ENCODE measurements at regions not wholly inside any gene's neighbourhood (a gene's known extent, or its start where the extent isn't known, plus 50 kb on each side); places are given as distances from the start of the nearest gene placed in this dataset.

GRCh38 chr1:199665371-199665770, 362.1 kb upstream of the NR5A2 start:
- Histone ChIP-seq H3K9me3 (ENCODE audit: control insufficient read depth, insufficient read depth, low read depth, low read length) (no peaks in the 10 kb centered on the region), H3K27ac (ENCODE audit: extremely low read depth, low read depth, low read length) (no peak overlapping the region), H3K4me1 (ENCODE audit: control insufficient read depth, insufficient read depth, low read length) (no peaks in the 10 kb centered on the region), H3K4me3 (ENCODE audit: low read depth, low read length) (no peak overlapping the region), H3K36me3 (ENCODE audit: control insufficient read depth in 2 of 2, insufficient read depth in 1 of 2, low read length in 2 of 2) (no peaks in the 10 kb centered on the region)
- ChIA-PET POLR2A (no interaction called here), CTCF (no interaction called here)
- no peak for TF ChIP-seq ZBTB48 (tag by site-specific recombination; IDR thresholded peaks at IDR 0.05)
- no peak for TF ChIP-seq ZNF548 (tag by site-specific recombination; IDR thresholded peaks at IDR 0.05)
- TF ChIP-seq SCRT2 (tag by site-specific recombination; IDR thresholded peaks at IDR 0.05) = no peak
- no peak for TF ChIP-seq ZNF19 (tag by site-specific recombination; IDR thresholded peaks at IDR 0.05; ENCODE audit: low read depth)
- no peak for TF ChIP-seq ZNF48 (tag by site-specific recombination; IDR thresholded peaks at IDR 0.05)
- no peak for TF ChIP-seq ZNF768 (tag by site-specific recombination; IDR thresholded peaks at IDR 0.05)
- TF ChIP-seq ZNF324 (tag by site-specific recombination; IDR thresholded peaks at IDR 0.05) = no peak
- TF ChIP-seq ZNF169 (tag by site-specific recombination; IDR thresholded peaks at IDR 0.05) = no peak
- TF ChIP-seq HOXD13 (CRISPR knock-in tag; IDR thresholded peaks at IDR 0.05; ENCODE audit: borderline replicate concordance) = no peak
- TF ChIP-seq ZNF214 (tag by site-specific recombination; IDR thresholded peaks at IDR 0.05; ENCODE audit: borderline replicate concordance) = no peak
- no peak for TF ChIP-seq ZNF274 (IDR thresholded peaks at IDR 0.05; ENCODE audit: low read length)
- no peak for TF ChIP-seq ZNF274 (tag by site-specific recombination; IDR thresholded peaks at IDR 0.05; ENCODE audit: borderline replicate concordance)

- POLR2A ChIA-PET = interaction anchor here (0.7 kb wide), 1 partner anchor 1436 kb away, joined by 7 read pairs; no protein-coding TSS in a partner anchor
- TF ChIP-seq ZNF184 (tag by site-specific recombination; IDR thresholded peaks at IDR 0.05) (no peak), ZNF18 (tag by site-specific recombination; IDR thresholded peaks at IDR 0.05) (no peak), YY1 (tag by site-specific recombination; IDR thresholded peaks at IDR 0.05) (no peak), ZNF214 (tag by site-specific recombination; IDR thresholded peaks at IDR 0.05; ENCODE audit: borderline replicate concordance) (no peak), ZNF707 (tag by site-specific recombination; IDR thresholded peaks at IDR 0.05) (no peak), ZNF175 (tag by site-specific recombination; IDR thresholded peaks at IDR 0.05) (no peak), ZNF501 (tag by site-specific recombination; IDR thresholded peaks at IDR 0.05) (no peak), SCRT2 (tag by site-specific recombination; IDR thresholded peaks at IDR 0.05) (no peak), ZNF155 (tag by site-specific recombination; IDR thresholded peaks at IDR 0.05) (no peak), ZNF248 (tag by site-specific recombination; IDR thresholded peaks at IDR 0.05) (no peak), ZNF521 (tag by site-specific recombination; IDR thresholded peaks at IDR 0.05) (no peak), ZEB2 (tag by site-specific recombination; IDR thresholded peaks at IDR 0.05) (no peak), ZNF701 (tag by site-specific recombination; IDR thresholded peaks at IDR 0.05) (no peak), ZNF600 (tag by site-specific recombination; IDR thresholded peaks at IDR 0.05) (no peak), ZNF335 (tag by site-specific recombination; conservative IDR thresholded peaks at IDR 0.05) (no peak), ZNF704 (tag by site-specific recombination; IDR thresholded peaks at IDR 0.05) (no peak), REST (tag by site-specific recombination; IDR thresholded peaks at IDR 0.05) (no peak), GLI4 (tag by site-specific recombination; IDR thresholded peaks at IDR 0.05) (no peak)
- CTCF ChIA-PET = interaction anchor here (0.8 kb wide), 1 partner anchor 115 kb away, joined by 3 read pairs; no protein-coding TSS in a partner anchor
These were observed 360.4 kb upstream of the NR5A2 start for GRCh38 chr1:199667089-199667488.

More at GRCh38 chr1:199667089-199667488, 360.4 kb upstream of the NR5A2 start:
- no peaks in the 10 kb centered on the region for H3K36me3 ChIP-seq (ENCODE audit: control insufficient read depth in 2 of 2, insufficient read depth in 1 of 2, low read length in 2 of 2)
- no peaks in the 10 kb centered on the region for H3K4me1 ChIP-seq (ENCODE audit: control insufficient read depth, insufficient read depth, low read length)
- H3K9me3 ChIP-seq (ENCODE audit: control insufficient read depth, insufficient read depth, low read depth, low read length) = no peaks in the 10 kb centered on the region
- no peak overlapping the region for H3K4me3 ChIP-seq (ENCODE audit: low read depth, low read length)
- H3K27ac ChIP-seq (ENCODE audit: extremely low read depth, low read depth, low read length) = no peak overlapping the region

All from HEK293 (cell line).